ENCODE measurements at regions not wholly inside any gene's neighbourhood (a gene's known extent, or its start where the extent isn't known, plus 50 kb on each side); places are given as distances from the start of the nearest gene placed in this dataset.
"Not testable (repeated sequence)": the region's sequence is repeated elsewhere in the genome, so short reads cannot be mapped to it uniquely, and the experiment has no call there.

- no peak for FAIRE-seq
- no peak for DNase-seq (ENCODE audit: insufficient read length, low spot score)
Measured at GRCh38 chr13:63304497-63304896, 1888.8 kb upstream of the PCDH20 start.

GRCh38 chr13:63299866-63300394 lies 1884.3 kb upstream of the PCDH20 start:
- DNase-seq (ENCODE audit: insufficient read length, low spot score): no peak
- no peak for FAIRE-seq

DNA sequence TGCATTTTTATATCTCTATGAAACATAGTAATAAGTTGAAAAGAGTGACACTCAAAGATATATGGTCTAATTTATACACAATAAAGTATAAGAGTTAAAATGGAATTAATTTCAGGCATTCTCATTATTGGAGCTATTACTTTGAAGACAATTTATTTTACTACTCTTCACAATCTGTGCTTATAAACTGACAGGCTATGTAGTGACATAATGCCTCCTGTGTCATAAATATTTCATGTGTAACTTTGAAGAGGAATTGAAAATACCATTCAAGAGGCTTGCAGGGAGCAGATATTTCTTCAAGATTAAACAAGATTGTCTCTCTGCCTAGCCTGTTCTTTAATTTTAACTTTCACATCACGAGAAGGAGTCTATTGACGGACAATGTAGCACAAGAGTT lies 1881.5 kb upstream of the PCDH20 start:
- DNase-seq (ENCODE audit: insufficient read length, low spot score) (no peak), FAIRE-seq (no peak)

DNA sequence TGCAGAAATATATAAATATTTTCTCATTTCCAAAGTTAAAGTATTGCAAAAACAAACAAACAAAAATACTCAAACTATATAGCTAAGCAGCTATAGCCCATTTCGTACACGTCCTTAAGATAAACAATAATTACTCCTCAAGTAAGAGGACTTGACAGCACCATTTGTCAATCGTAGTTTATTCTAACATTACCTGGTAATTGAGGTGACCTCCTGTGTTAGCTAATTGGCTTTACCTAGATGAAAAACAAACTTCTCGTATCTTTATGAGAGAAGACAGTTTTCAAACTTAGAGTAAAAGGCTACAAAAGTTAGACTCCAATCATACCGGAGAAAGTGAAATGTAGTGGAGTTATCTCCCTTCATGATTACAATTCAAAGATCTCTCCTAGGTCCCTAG lies 1876.1 kb upstream of the PCDH20 start:
- DNase-seq (ENCODE audit: insufficient read length, low spot score) (no peak), FAIRE-seq (no peak)

GRCh38 chr13:63288576-63288975 lies 1872.9 kb upstream of the PCDH20 start:
- FAIRE-seq (no peak), DNase-seq (ENCODE audit: insufficient read length, low spot score) (no peak)

DNA sequence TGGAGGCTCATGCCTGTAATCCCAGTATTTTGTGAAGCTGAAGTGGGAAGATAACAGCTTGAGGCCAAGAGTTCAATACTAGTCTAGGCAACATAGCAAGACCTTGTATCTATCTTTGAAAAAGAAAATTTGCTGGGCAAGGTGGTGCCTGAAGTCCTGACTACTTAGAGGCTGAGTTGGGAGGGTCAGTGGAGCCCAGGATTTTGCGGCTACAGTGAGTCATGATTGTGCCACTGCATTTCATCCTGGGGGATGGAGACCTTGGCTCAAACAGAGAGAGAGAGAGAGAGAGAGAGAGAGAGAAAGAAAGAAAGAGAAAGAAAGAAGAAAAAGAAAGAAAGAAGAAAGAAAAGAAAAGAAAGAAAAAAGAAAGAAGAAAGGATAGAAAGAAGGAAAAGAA lies 1872.3 kb upstream of the PCDH20 start:
- FAIRE-seq: no peak
- no peak for DNase-seq (ENCODE audit: insufficient read length, low spot score)

- no peak for DNase-seq (ENCODE audit: insufficient read length, low spot score)
- FAIRE-seq: no peak
Measured at GRCh38 chr13:63285426-63285825, 1869.8 kb upstream of the PCDH20 start.

GRCh38 chr13:63279136-63279535 lies 1863.5 kb upstream of the PCDH20 start:
- FAIRE-seq (no peak), DNase-seq (ENCODE audit: insufficient read length, low spot score) (no peak)

DNA sequence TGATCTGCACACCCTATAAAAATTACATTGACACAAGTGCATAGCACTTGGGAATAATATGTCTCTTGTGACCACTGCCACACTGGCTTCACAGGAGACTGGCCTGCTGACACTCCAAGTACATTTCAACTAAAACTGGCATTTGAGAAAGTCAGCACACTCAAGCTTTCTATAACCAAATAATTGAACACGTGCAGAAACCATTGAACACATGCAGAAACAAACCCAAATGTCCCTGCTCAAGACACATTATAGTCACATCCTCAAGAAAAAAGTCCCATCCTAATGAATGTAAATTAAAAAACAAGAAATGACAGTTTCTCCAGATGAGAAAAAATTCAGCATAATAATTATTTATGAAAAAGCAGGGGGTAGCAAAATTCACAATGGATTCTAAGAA lies 1859.1 kb upstream of the PCDH20 start:
- FAIRE-seq (no peak), DNase-seq (ENCODE audit: insufficient read length, low spot score) (no peak)

DNA sequence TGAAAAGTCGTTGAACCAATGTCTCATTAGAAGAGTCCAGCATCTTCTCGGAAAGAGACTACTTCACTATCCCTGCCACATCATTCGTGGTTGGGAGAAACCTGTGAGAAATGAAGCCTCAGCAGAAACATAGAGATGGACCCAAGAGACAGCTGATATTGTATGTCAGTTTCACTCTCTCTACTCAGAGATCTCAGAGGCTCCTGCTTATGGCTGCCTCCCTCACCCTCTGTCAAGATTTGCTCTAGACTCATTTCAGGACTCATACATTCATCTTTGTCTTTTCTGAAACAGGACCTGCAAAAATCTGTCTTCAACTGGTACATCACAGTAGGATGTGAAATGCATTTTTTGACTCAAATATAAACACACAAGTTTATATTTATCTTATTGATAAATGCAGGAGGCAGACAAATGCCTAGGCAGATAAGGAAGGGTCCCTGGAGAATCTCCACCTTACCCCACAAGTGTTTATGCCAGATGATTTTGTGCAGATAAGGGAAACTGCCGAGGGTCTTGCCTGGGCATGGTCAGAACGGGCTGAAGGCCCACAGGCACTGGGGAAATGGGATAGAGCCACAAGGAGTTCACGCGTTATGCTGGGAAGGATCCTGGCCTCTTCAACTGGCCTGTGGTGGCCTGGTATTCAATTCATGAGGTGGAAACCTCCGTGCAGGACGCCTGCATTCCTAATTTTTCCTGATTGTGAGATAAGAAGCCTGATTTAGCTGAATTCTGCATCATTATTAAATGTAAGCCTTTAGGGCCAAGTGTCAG lies 1834.0 kb upstream of the PCDH20 start:
- DNase-seq (ENCODE audit: insufficient read length, low spot score) (no peak), FAIRE-seq (no peak)

- FAIRE-seq; DNase-seq (ENCODE audit: insufficient read length, low spot score): not testable (repeated sequence)
Measured at GRCh38 chr13:63236667-63237396, 1821.2 kb upstream of the PCDH20 start.

GRCh38 chr13:63218596-63218995 lies 1802.9 kb upstream of the PCDH20 start:
- not testable (repeated sequence) for FAIRE-seq; DNase-seq (ENCODE audit: insufficient read length, low spot score)

DNA sequence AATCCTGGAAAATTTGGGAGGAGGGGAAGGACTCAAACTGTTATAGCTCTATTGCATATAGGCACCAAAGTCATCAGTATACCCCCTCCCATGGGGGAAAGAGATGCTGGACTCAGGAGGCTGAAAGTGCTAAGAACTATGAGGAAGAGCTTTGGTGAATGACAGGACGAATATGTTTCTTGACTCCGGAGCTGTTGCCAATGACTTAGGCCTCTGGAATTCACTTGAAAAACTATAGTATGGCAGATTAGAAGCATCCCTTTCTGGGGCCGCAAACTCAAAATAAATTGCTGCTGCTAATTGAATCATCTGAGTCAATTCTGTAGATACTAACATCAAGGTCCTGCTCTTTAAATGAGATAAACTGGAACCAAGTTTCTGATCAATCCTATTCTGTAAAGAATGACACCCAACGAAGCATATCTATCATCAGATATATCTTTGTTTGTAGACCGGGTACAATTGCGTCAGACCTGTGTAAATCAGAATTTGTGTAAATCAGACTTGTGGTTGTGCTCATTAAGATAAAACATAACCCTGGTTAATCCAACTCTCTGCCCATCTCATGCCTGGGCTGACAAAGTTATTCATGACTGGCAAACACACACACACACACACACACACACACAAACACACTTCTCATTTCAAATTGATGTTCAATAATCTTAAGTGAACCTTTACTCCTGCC lies 1793.8 kb upstream of the PCDH20 start:
- no peak for FAIRE-seq
- no peak for DNase-seq (ENCODE audit: insufficient read length, low spot score)

DNA sequence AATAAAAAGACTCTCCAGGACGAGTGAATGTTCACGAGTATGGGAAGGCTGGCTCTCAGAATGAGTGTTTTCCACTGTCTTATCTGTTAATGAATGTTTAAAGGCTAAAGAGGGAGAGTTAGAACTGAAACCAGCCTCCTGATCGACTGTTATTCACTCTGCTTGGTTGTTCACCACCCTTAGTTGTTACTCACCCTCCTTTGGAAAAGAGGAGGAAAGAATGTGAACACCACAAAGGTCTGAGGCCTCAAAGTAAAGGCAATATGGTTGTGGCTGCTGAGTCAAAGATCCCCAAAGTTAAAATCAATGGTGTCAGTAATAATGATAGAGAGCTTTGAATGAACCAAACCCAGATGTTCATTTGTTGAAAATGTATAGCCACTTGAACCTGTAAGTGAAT lies 1793.2 kb upstream of the PCDH20 start:
- no peak for FAIRE-seq
- no peak for DNase-seq (ENCODE audit: insufficient read length, low spot score)

DNA sequence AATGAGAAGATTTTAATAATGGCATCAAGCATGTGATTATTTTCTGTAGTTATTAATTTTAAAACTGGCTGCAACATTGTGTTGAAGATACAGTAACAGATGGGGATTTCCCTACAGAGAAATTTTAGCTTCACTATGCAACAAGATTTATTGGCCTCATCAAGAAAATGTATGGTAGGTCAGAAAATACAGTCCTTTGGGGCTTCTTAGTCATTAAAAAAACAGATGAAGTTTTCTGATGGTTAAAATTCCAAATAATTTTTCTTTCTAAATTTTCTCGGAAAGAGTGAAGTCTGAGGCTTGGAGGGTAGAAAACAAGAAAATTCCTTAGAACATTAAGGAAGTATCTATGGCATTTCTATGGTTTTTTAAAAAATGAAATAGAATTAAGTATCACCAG lies 1790.8 kb upstream of the PCDH20 start:
- DNase-seq (ENCODE audit: insufficient read length, low spot score) (no peak), FAIRE-seq (no peak)

DNA sequence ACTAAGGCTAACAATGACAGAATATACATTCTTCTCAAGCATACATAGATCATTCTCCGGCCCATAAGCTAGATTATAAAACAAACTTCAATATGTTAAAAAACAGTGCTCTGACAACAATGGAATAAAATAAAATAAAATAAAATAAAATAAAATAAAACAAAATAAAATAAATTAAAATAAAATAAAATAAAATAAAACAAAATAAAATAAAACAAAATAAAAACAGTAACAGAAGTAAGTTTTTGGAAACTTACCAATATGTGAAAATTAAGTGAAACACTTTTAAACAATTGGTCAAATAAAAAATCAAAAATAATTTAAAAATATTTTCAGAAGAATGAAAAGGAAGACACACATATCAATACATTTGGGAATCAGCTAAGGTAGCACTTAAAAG lies 1785.8 kb upstream of the PCDH20 start:
- no peak for FAIRE-seq
- DNase-seq (ENCODE audit: insufficient read length, low spot score): no peak

GRCh38 chr13:63199508-63199907 lies 1783.9 kb upstream of the PCDH20 start:
- no peak for DNase-seq (ENCODE audit: insufficient read length, low spot score)
- no peak for FAIRE-seq

GRCh38 chr13:63198071-63198470 lies 1782.4 kb upstream of the PCDH20 start:
- no peak for FAIRE-seq
- no peak for DNase-seq (ENCODE audit: insufficient read length, low spot score)

- DNase-seq (ENCODE audit: insufficient read length, low spot score) (no peak), FAIRE-seq (no peak)
Measured at GRCh38 chr13:63195726-63196125, 1780.1 kb upstream of the PCDH20 start.

GRCh38 chr13:63190742-63191141 lies 1775.1 kb upstream of the PCDH20 start:
- FAIRE-seq (no peak), DNase-seq (ENCODE audit: insufficient read length, low spot score) (no peak)

GRCh38 chr13:63190219-63190618 lies 1774.6 kb upstream of the PCDH20 start:
- no peak for FAIRE-seq
- DNase-seq (ENCODE audit: insufficient read length, low spot score): no peak
